Astrocyte of the spinal cord (primary cell): ENCODE measurements at regions not wholly inside any gene's neighbourhood (a gene's known extent, or its start where the extent isn't known, plus 50 kb on each side); places are given as distances from the start of the nearest gene placed in this dataset.

Experiments
- DNase-seq: peaks from one replicate; pipeline ENCODE4 v3.0.0; 2011; ENCODE audit warnings: low read depth, low spot score
- H3K4me3 ChIP-seq: 2 replicates; pipeline ENCODE4 v1.5.1; 2011; ENCODE audit warnings: low read depth, mild to moderate bottlenecking, low read length, moderate library complexity
- CTCF ChIP-seq: IDR thresholded peaks from 2 replicates; pipeline ENCODE4 v1.5.1; 2012; ENCODE audit warnings: low read depth, mild to moderate bottlenecking, low read length, inconsistent platforms
- in situ Hi-C: cut with HindIII; loops from 2 replicates; pipeline ENCODE4 v1.10.0; 2017; ENCODE audit warnings: low sequenced_read_pairs

GRCh38 chr11:105297463-105297862 lies 157.9 kb upstream of the CARD18 start:
- peak; percentile 22 for DNase-seq
- in situ Hi-C loops, result no loop called here
- no peak overlapping the region for H3K4me3 ChIP-seq
- TF ChIP-seq CTCF, result no peak

- TF ChIP-seq CTCF, result no peak
- in situ Hi-C loops, result no loop called here
- no peak overlapping the region for H3K4me3 ChIP-seq
- no peak for DNase-seq
Measured at GRCh38 chr11:105296806-105297205, 157.2 kb upstream of the CARD18 start.

- H3K4me3 ChIP-seq, result no peak overlapping the region
- TF ChIP-seq CTCF, result no peak
- in situ Hi-C loops, result no loop called here
- no peak for DNase-seq
Measured at GRCh38 chr11:105296386-105296785, 156.8 kb upstream of the CARD18 start.

GRCh38 chr11:105282658-105283057 lies 143.1 kb upstream of the CARD18 start:
- H3K4me3 ChIP-seq, result no peak overlapping the region
- in situ Hi-C loops, result no loop called here
- TF ChIP-seq CTCF, result no peak
- DNase-seq, result no peak

GRCh38 chr11:105274631-105275030 lies 135.1 kb upstream of the CARD18 start:
- no peak for TF ChIP-seq CTCF

GRCh38 chr11:105273660-105274280 lies 134.2 kb upstream of the CARD18 start:
- DNase-seq, result no peak
- in situ Hi-C loops, result no loop called here
- TF ChIP-seq CTCF, result no peak
- H3K4me3 ChIP-seq, result no peak overlapping the region

More at GRCh38 chr11:105274631-105275030, 135.1 kb upstream of the CARD18 start:
- in situ Hi-C loops, result no loop called here
- no peak overlapping the region for H3K4me3 ChIP-seq
- DNase-seq, result no peak
